IPS-15b (cell line): ENCODE measurements at regions not wholly inside any gene's neighbourhood (a gene's known extent, or its start where the extent isn't known, plus 50 kb on each side); places are given as distances from the start of the nearest gene placed in this dataset.

ENCODE experiments used
- H3K27me3 ChIP-seq: one replicate; pipeline ENCODE4 v1.6.1; 2013; ENCODE audit warnings: low read length; ENCODE audit not compliant: control insufficient read depth, insufficient read depth
- H3K36me3 ChIP-seq: one replicate; pipeline ENCODE4 v1.6.1; 2013; ENCODE audit warnings: low read length; ENCODE audit not compliant: control insufficient read depth, insufficient read depth
- H3K4me1 ChIP-seq: one replicate; pipeline ENCODE4 v1.6.1; 2013; ENCODE audit warnings: mild to moderate bottlenecking, low read length; ENCODE audit not compliant: control insufficient read depth, insufficient read depth
- H3K4me3 ChIP-seq: one replicate; pipeline ENCODE4 v1.5.1; 2013; ENCODE audit warnings: low read depth, low read length
- H3K9ac ChIP-seq: one replicate; pipeline ENCODE4 v1.6.1; 2013; ENCODE audit warnings: low read depth, mild to moderate bottlenecking, low read length
- H3K9me3 ChIP-seq: one replicate; pipeline ENCODE4 v1.6.1; 2013; ENCODE audit warnings: mild to moderate bottlenecking, low read length; ENCODE audit not compliant: control insufficient read depth, insufficient read depth

- Histone ChIP-seq H3K27me3 (no peaks in the 10 kb centered on the region), H3K36me3 (no peaks in the 10 kb centered on the region), H3K4me1 (peaks cover 24% of the 10 kb centered on the region), H3K9ac (no peak overlapping the region), H3K4me3 (no peak overlapping the region), H3K9me3 (no peaks in the 10 kb centered on the region)
Measured at GRCh38 chr12:75877763-75878621, 153.6 kb downstream of the PHLDA1 start.

DNA sequence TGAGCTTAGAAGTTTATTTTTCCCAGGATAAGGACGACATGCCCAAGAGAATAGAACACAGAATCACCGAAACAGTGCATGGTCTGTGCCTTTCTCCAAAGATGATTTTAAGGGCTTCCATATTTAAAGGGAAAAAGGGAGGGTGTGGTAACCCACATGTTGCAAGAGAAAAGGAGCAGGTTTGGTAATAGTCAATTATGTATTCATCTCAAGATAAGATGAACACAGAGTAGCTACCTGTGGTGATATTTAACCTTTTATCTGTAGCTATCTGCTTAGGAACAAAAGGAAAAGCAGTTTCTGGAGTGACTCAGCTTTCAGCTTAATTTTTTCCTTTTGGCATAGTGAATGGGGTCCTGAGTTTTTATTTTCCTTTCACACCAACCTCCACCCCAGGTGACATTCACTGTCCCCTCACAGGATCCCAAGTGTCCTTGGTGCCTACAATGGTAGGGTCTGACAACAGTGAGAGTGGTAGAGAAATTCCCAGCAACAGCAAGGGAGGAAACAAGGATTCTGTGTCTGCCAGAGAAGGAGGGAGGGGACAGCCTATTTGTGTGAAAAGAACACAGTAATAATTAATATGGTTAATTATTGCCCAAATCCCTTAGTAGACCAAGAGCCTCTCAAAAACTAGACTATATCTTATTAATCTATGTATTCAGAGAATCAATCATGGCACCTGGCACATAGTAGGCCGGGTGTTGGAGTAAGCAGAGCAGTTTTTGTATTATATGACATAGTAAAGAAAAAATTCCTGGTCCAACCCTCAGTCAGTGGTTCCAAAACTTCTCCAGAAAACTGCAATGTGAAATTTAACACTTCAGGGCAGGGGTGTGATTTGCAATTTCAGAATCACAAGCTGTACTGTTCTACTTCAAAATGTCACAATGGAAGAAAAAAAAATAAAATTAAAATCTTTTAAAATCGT lies 154.5 kb downstream of the PHLDA1 start:
- Histone ChIP-seq H3K27me3 (no peaks in the 10 kb centered on the region), H3K9me3 (no peaks in the 10 kb centered on the region), H3K36me3 (no peaks in the 10 kb centered on the region), H3K4me3 (no peak overlapping the region), H3K4me1 (peaks cover 15% of the 10 kb centered on the region), H3K9ac (no peak overlapping the region)

DNA sequence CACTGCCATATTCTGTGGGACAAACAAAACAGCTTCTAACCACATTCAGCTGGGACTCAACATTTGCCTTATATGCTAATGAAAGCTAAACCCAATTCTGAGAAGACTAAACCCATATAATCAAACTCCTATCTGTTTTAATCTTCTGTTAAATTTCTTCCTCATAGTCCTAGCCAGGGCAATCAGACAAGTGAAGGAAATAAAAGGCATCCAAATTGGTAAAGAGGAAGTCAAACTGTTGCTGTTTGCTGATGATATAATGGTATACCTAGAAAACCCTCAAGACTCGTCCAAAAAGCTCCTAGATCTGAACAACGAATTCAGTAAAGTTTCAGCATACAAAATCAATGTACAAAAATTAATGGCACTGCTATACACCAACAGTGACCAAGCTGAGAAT lies 157.1 kb downstream of the PHLDA1 start:
- Histone ChIP-seq H3K9me3 (no peaks in the 10 kb centered on the region), H3K9ac (no peak overlapping the region), H3K4me3 (no peak overlapping the region), H3K27me3 (no peaks in the 10 kb centered on the region), H3K4me1 (peaks cover 15% of the 10 kb centered on the region), H3K36me3 (no peaks in the 10 kb centered on the region)

DNA sequence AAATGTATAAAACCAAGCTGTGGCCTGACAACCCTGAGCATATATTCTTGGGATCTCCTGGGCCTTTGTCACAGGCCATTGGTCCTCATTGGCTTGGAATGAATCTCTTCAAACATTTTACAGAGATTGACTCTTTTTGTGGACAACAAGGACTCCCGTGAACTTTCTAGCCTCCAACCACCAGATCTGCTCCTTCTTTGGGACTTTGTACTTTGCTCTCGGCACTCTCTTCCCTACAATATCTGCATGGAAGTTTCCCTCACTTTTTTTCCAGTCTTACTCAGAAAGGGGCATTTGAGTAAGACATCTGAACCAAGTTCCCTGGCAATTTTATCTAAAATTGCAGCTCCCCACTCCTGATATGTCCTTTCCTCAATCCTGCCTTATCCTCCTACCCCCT lies 158.8 kb downstream of the PHLDA1 start:
- H3K27me3 ChIP-seq = no peaks in the 10 kb centered on the region
- no peak overlapping the region for H3K9ac ChIP-seq
- peaks cover 10% of the 10 kb centered on the region for H3K4me1 ChIP-seq
- no peak overlapping the region for H3K4me3 ChIP-seq
- no peaks in the 10 kb centered on the region for H3K9me3 ChIP-seq
- no peaks in the 10 kb centered on the region for H3K36me3 ChIP-seq

DNA sequence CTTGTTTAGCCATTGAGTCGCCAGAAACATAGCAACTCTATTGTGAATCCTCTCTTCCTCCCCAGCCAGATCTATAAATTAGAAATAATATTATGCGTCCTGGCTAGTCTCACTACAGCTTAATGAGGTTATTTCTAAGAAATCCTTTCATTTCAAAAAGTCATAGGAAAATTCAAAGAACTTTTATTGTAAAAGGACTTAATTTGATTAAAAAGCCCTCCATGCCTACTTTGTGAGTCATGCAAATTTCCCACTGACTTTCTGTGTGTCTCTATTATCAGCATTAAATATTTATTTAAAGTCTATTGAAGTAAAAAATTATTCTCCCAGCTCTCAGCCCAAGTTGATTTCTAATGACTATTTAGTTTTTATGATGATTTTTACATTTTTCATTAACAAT lies 160.7 kb downstream of the PHLDA1 start:
- Histone ChIP-seq H3K9me3 (no peaks in the 10 kb centered on the region), H3K4me1 (no peaks in the 10 kb centered on the region), H3K9ac (no peak overlapping the region), H3K27me3 (no peaks in the 10 kb centered on the region), H3K4me3 (no peak overlapping the region), H3K36me3 (no peaks in the 10 kb centered on the region)

DNA sequence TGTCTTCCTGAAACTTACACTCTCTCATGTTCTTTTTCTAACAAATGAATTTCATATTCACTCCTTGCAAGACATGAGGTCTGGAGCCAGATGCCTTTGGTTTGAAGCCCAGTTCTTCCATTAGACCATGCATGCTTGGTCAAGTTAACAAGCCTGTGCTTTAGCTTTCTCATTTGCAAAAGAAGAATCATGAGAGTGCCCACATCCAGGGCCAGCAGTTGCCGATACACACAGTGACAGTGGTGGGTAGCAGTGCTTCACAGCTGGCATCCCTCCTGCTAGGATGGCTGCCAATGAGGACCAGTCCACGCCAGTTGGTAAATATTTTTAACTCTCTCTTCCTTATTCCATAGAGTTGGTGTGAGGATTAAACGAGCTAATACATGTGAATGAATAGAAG lies 163.1 kb downstream of the PHLDA1 start:
- Histone ChIP-seq H3K9me3 (no peaks in the 10 kb centered on the region), H3K9ac (no peak overlapping the region), H3K36me3 (no peaks in the 10 kb centered on the region), H3K4me1 (no peaks in the 10 kb centered on the region), H3K27me3 (no peaks in the 10 kb centered on the region), H3K4me3 (no peak overlapping the region)

- no peaks in the 10 kb centered on the region for H3K4me1 ChIP-seq
- no peak overlapping the region for H3K4me3 ChIP-seq
- H3K9ac ChIP-seq = no peak overlapping the region
- no peaks in the 10 kb centered on the region for H3K9me3 ChIP-seq
- H3K36me3 ChIP-seq = no peaks in the 10 kb centered on the region
- no peaks in the 10 kb centered on the region for H3K27me3 ChIP-seq
Measured at GRCh38 chr12:75865315-75865714, 166.3 kb downstream of the PHLDA1 start.

- no peak overlapping the region for H3K4me3 ChIP-seq
- H3K9ac ChIP-seq = no peak overlapping the region
- H3K4me1 ChIP-seq = no peaks in the 10 kb centered on the region
- no peaks in the 10 kb centered on the region for H3K27me3 ChIP-seq
- no peaks in the 10 kb centered on the region for H3K36me3 ChIP-seq
- no peaks in the 10 kb centered on the region for H3K9me3 ChIP-seq
Measured at GRCh38 chr12:75864161-75864560, 167.4 kb downstream of the PHLDA1 start.

GRCh38 chr12:75863533-75863932 lies 168.0 kb downstream of the PHLDA1 start:
- H3K4me1 ChIP-seq = no peaks in the 10 kb centered on the region
- no peak overlapping the region for H3K4me3 ChIP-seq
- no peak overlapping the region for H3K9ac ChIP-seq

DNA sequence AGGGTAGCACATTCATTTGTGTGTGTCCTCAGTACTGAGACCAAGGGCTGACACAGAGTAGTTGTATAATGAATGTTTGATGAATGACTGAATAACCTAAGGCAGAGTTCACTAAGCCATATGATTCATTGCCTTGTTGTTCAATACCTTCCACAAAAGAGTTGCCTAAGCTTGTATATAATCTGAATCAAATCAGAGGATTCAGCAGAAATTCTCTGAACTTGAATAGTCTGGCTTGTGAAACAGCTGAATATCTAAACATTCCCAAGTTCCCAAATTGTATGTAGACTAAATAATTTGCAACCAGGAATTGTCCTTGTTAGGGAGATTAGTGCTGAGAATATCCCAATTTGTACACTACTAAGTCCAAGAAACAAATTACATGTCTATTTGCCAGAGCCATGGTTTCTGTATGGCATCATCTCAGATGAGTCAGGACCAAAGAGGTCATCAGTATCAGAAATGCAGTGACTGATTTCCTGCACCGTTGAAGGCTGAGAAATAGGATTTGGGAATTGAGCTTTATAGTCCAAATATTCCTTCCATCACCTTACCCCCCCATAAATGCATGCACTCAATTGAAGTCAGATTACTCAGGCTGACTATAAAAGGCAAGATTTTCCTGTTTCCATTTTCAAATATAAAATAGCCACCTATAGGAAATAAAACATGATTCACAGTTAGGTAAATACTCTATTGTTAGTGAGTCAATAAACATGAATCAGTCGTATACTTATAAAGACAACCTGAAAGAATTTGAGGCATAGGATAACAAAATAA lies 168.7 kb downstream of the PHLDA1 start:
- Histone ChIP-seq H3K36me3 (no peaks in the 10 kb centered on the region), H3K27me3 (no peaks in the 10 kb centered on the region), H3K9ac (no peak overlapping the region), H3K4me3 (no peak overlapping the region), H3K4me1 (no peaks in the 10 kb centered on the region), H3K9me3 (no peaks in the 10 kb centered on the region)

More at GRCh38 chr12:75863533-75863932, 168.0 kb downstream of the PHLDA1 start:
- Histone ChIP-seq H3K27me3 (no peaks in the 10 kb centered on the region), H3K36me3 (no peaks in the 10 kb centered on the region), H3K9me3 (no peaks in the 10 kb centered on the region)

GRCh38 chr12:75859868-75860267 lies 171.7 kb downstream of the PHLDA1 start:
- Histone ChIP-seq H3K9me3 (no peaks in the 10 kb centered on the region), H3K4me3 (no peak overlapping the region), H3K9ac (no peak overlapping the region)

More at GRCh38 chr12:75859868-75860267, 171.7 kb downstream of the PHLDA1 start:
- Histone ChIP-seq H3K27me3 (no peaks in the 10 kb centered on the region), H3K4me1 (no peaks in the 10 kb centered on the region), H3K36me3 (no peaks in the 10 kb centered on the region)
